ENCODE measurements at regions not wholly inside any gene's neighbourhood (a gene's known extent, or its start where the extent isn't known, plus 50 kb on each side); places are given as distances from the start of the nearest gene placed in this dataset.

GRCh38 chr9:81459591-81459990 is 229.8 kb downstream of the TLE1 start:
- no peak for DNase-seq
- no peaks in the 10 kb centered on the region for H3K4me1 ChIP-seq
- intact Hi-C loops (cut with DNase I; ENCODE audit: low total_unique reads) = no loop called here
- H3K27ac ChIP-seq = no peak overlapping the region
- in situ Hi-C loops (cut with MboI; ENCODE audit: low pct_ligation_motif_present in 1 of 4, low pct_unique_long_range_greater_than_20kb in 1 of 4, low sequenced_read_pairs in 3 of 4) = no loop called here
- TF ChIP-seq POLR2AphosphoS5 (IDR thresholded peaks at IDR 0.05) (no peak), CTCF (IDR thresholded peaks at IDR 0.05) (no peak), EP300 (IDR thresholded peaks at IDR 0.05; ENCODE audit: low read depth) (no peak), POLR2A (IDR thresholded peaks at IDR 0.05) (no peak)
- no peaks in the 10 kb centered on the region for H3K27me3 ChIP-seq
- H3K9me3 ChIP-seq = no peaks in the 10 kb centered on the region
- H3K4me3 ChIP-seq = no peak overlapping the region
- H3K36me3 ChIP-seq = no peaks in the 10 kb centered on the region

- H3K27me3 ChIP-seq = no peaks in the 10 kb centered on the region
- H3K27ac ChIP-seq = no peak overlapping the region
- no peak for TF ChIP-seq EP300 (IDR thresholded peaks at IDR 0.05; ENCODE audit: low read depth)
- no peak for TF ChIP-seq CTCF (IDR thresholded peaks at IDR 0.05)
- no peak for TF ChIP-seq POLR2A (IDR thresholded peaks at IDR 0.05)
- TF ChIP-seq POLR2AphosphoS5 (IDR thresholded peaks at IDR 0.05) = no peak
- H3K36me3 ChIP-seq = no peaks in the 10 kb centered on the region
- in situ Hi-C loops (cut with MboI; ENCODE audit: low pct_ligation_motif_present in 1 of 4, low pct_unique_long_range_greater_than_20kb in 1 of 4, low sequenced_read_pairs in 3 of 4) (no loop called here), intact Hi-C loops (cut with DNase I; ENCODE audit: low total_unique reads) (no loop called here)
- no peaks in the 10 kb centered on the region for H3K9me3 ChIP-seq
- H3K4me3 ChIP-seq = no peak overlapping the region
- no peak for DNase-seq
- 57 to 58% methylated on average over 2 of the region's 2 CpGs for WGBS, 2 donors (ENCODE audit: low coverage in 1 of 2)
- no peaks in the 10 kb centered on the region for H3K4me1 ChIP-seq
Observed at GRCh38 chr9:81456431-81457006, 232.8 kb downstream of the TLE1 start.

- TF ChIP-seq POLR2A (IDR thresholded peaks at IDR 0.05) (no peak), EP300 (IDR thresholded peaks at IDR 0.05; ENCODE audit: low read depth) (no peak), CTCF (IDR thresholded peaks at IDR 0.05) (no peak), POLR2AphosphoS5 (IDR thresholded peaks at IDR 0.05) (no peak)
- H3K27me3 ChIP-seq = no peaks in the 10 kb centered on the region
- no peaks in the 10 kb centered on the region for H3K36me3 ChIP-seq
- DNase-seq = no peak
- no peak overlapping the region for H3K27ac ChIP-seq
- in situ Hi-C loops (cut with MboI; ENCODE audit: low pct_ligation_motif_present in 1 of 4, low pct_unique_long_range_greater_than_20kb in 1 of 4, low sequenced_read_pairs in 3 of 4) (no loop called here), intact Hi-C loops (cut with DNase I; ENCODE audit: low total_unique reads) (no loop called here)
- no peaks in the 10 kb centered on the region for H3K9me3 ChIP-seq
- no peak overlapping the region for H3K4me3 ChIP-seq
- WGBS, 2 donors (ENCODE audit: low coverage in 1 of 2) = 76 to 80% methylated on average over 4 of the region's 4 CpGs
- no peaks in the 10 kb centered on the region for H3K4me1 ChIP-seq
Observed at GRCh38 chr9:81455462-81456219, 233.7 kb downstream of the TLE1 start.

GRCh38 chr9:81445331-81445921 is 243.9 kb downstream of the TLE1 start:
- Histone ChIP-seq H3K9me3 (peaks cover 23 to 28% of the 10 kb centered on the region in 2 donors), H3K27ac (no peak overlapping the region), H3K4me3 (no peak overlapping the region), H3K4me1 (no peaks in the 10 kb centered on the region), H3K27me3 (no peaks in the 10 kb centered on the region), H3K36me3 (no peaks in the 10 kb centered on the region)
- intact Hi-C loops (cut with DNase I; ENCODE audit: low total_unique reads) = no loop called here
- in situ Hi-C loops (cut with MboI; ENCODE audit: low pct_ligation_motif_present in 1 of 4, low pct_unique_long_range_greater_than_20kb in 1 of 4, low sequenced_read_pairs in 3 of 4) = no loop called here
- DNase-seq = no peak
- TF ChIP-seq CTCF (IDR thresholded peaks at IDR 0.05) (no peak), POLR2A (IDR thresholded peaks at IDR 0.05) (no peak), EP300 (IDR thresholded peaks at IDR 0.05; ENCODE audit: low read depth) (no peak), POLR2AphosphoS5 (IDR thresholded peaks at IDR 0.05) (no peak)

All from transverse colon (tissue), 4 donors.